Caco-2 (cell line): ENCODE measurements at regions not wholly inside any gene's neighbourhood (a gene's known extent, or its start where the extent isn't known, plus 50 kb on each side); places are given as distances from the start of the nearest gene placed in this dataset.
A peak's percentile ranks its signal among the peaks of the same experiment; 100 is the strongest.
"Not testable (repeated sequence)": the region's sequence is repeated elsewhere in the genome, so short reads cannot be mapped to it uniquely, and the experiment has no call there.

Experiments used
- BruUV-seq: library from RNA; stranded (reverse); fragments of 400-500 nt; replicated peaks from 2 replicates; lab custom pipeline; 2021; lab: Mats Ljungman, UMichigan
- CTCF ChIA-PET: fragments of 300-600 bp; sonication (Branson Sonifier 250); formaldehyde crosslinking; loops from one replicate; lab custom pipeline; 2022; ENCODE audit warnings: antibody characterized with exemption; lab: Charles Lee
- POLR2A ChIA-PET: fragments of 300-600 bp; sonication (Branson Sonifier 250); formaldehyde crosslinking; loops from one replicate; lab custom pipeline; 2022; ENCODE audit warnings: antibody characterized with exemption; lab: Charles Lee
- DNase-seq, 2 experiments: peaks; one replicate each; pipeline versions ENCODE4 v3.0.0 to v3.0.0-alpha.2; 2020 to 2022
- H3K27me3 ChIP-seq: replicated peaks from 2 replicates; pipeline ENCODE4 v1.6.0; 2011; ENCODE audit warnings: low read length; ENCODE audit not compliant: control insufficient read depth, insufficient read depth
- H3K36me3 ChIP-seq: 2 replicates; pipeline ENCODE4 v1.5.1; 2011; ENCODE audit warnings: low read length; ENCODE audit not compliant: control insufficient read depth, insufficient read depth
- H3K4me1 ChIP-seq: fragments of 250-450 bp; sonication (Bioruptor Pico); 2 replicates; pipeline ENCODE4 v1.5.1; 2020; ENCODE audit warnings: mild to moderate bottlenecking
- H3K4me3 ChIP-seq: 2 replicates; pipeline ENCODE4 v1.5.1; 2011; ENCODE audit warnings: low read depth, mild to moderate bottlenecking, control low read depth, low read length
- H3K9me3 ChIP-seq: fragments of 250-450 bp; sonication (Bioruptor Pico); 2 replicates; pipeline ENCODE4 v1.5.1; 2020; ENCODE audit warnings: mild to moderate bottlenecking, moderate library complexity
- H3K27ac Mint-ChIP-seq: one replicate; pipeline ENCODE4 v1.8.0; 2022; ENCODE audit warnings: mixed read lengths; ENCODE audit not compliant: unreplicated experiment
- H3K27me3 Mint-ChIP-seq: one replicate; pipeline ENCODE4 v1.8.0; 2022; ENCODE audit warnings: mixed read lengths; ENCODE audit not compliant: insufficient read depth, unreplicated experiment
- H3K36me3 Mint-ChIP-seq: one replicate; pipeline ENCODE4 v1.8.0; 2022; ENCODE audit warnings: mild to moderate bottlenecking, mixed read lengths; ENCODE audit not compliant: insufficient read depth, unreplicated experiment
- H3K4me1 Mint-ChIP-seq: one replicate; pipeline ENCODE4 v1.8.0; 2022; ENCODE audit warnings: low read depth, mixed read lengths; ENCODE audit not compliant: unreplicated experiment
- H3K4me3 Mint-ChIP-seq: one replicate; pipeline ENCODE4 v1.8.0; 2022; ENCODE audit warnings: mild to moderate bottlenecking, moderate library complexity, mixed read lengths; ENCODE audit not compliant: unreplicated experiment
- H3K9me3 Mint-ChIP-seq: one replicate; pipeline ENCODE4 v1.8.0; 2022; ENCODE audit warnings: mixed read lengths; ENCODE audit not compliant: unreplicated experiment
- intact Hi-C: fragments of 100-400 bp; cut with micrococcal nuclease; formaldehyde crosslinking; loops from one replicate; pipeline ENCODE4 v1.10.0; 2022; ENCODE audit not compliant: unreplicated experiment
- TF ChIP-seq, protein P1 (sequence below), 2 experiments: fragments of 200-600 bp in 1 of 2; IDR thresholded peaks; 1 replicate in 1 of 2; 2 replicates in 1 of 2; pipeline versions ENCODE4 v1.5.1 to v1.8.0; 2011 to 2022; ENCODE audit warnings: antibody characterized with exemption in 1 of 2, control low read depth in 1 of 2, inconsistent platforms in 1 of 2, low read depth in 1 of 2, low read length in 1 of 2, mild to moderate bottlenecking in 1 of 2, moderate library complexity in 1 of 2; ENCODE audit not compliant: insufficient read depth in 1 of 2, severe bottlenecking in 1 of 2, unreplicated experiment in 1 of 2

DNA sequence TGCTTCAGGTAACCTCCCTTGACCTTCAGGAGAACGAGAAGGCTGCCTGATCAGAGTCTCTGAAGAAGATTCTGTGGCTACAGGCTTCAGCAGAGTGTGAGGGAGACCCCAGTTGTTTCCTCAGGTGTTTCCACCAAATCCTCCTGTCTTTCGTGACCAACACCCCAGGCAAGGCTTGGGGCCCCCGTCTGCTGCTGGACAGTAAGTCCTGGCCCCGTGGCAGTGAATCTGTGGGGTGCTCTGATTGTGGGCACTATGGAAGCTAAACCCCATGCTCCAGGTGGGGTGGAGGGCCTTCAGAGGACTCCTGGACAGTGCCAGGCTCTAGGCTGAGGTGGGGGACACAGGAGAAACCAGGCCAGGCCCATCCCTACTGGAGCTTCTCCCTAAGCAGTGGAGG, 3083.7 kb downstream of the RPIA start:
- POLR2A ChIA-PET, H3K36me3 ChIP-seq, H3K4me3 Mint-ChIP-seq, H3K27me3 ChIP-seq, BruUV-seq, DNase-seq, H3K27me3 Mint-ChIP-seq, CTCF ChIA-PET, H3K36me3 Mint-ChIP-seq, H3K9me3 ChIP-seq, intact Hi-C loops, H3K9me3 Mint-ChIP-seq, H3K4me1 Mint-ChIP-seq, H3K4me1 ChIP-seq, H3K4me3 ChIP-seq, H3K27ac Mint-ChIP-seq: not testable (repeated sequence)

DNA sequence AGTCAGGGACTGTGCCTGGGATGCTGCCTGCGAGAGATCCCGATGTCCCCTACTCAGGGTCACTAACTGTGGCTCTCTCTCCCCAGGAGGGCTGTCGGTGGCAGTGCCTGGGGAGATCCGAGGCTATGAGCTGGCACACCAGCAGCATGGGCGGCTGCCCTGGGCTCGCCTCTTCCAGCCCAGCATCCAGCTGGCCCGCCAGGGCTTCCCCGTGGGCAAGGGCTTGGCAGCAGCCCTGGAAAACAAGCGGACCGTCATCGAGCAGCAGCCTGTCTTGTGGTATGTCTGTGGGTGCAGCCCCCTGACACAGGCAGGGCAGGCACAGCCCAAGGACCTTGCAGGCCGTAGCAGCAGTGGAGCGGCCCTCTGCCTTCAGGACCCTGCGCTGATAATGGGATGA, 3088.9 kb downstream of the RPIA start:
- H3K4me3 ChIP-seq, intact Hi-C loops, POLR2A ChIA-PET, H3K9me3 Mint-ChIP-seq, H3K36me3 Mint-ChIP-seq, BruUV-seq, H3K9me3 ChIP-seq, H3K4me3 Mint-ChIP-seq, H3K27me3 Mint-ChIP-seq, H3K4me1 Mint-ChIP-seq, H3K27me3 ChIP-seq, H3K36me3 ChIP-seq, CTCF ChIA-PET, H3K4me1 ChIP-seq, H3K27ac Mint-ChIP-seq, DNase-seq: not testable (repeated sequence)

DNA sequence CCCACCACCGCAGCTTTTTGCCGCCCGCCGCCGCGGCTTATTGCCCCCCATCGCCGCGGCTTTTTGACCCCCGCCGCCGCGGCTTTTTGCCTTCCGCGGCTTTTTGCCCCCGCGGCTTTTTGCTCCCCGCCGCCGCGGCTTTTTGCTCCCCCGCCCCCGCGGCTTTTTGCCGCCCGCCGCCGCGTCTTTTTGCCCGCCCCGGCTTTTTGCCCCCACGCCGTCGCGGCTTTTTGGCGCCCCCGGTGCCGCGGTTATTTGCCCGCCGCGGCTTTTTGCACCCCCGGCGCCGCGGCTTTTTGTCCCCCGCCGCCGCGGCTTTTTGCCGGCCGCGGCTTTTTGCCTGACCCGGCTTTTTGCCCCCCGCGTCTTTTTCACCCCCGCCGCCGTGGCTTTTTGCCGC, 3061.8 kb upstream of the TEKT4 start:
- H3K36me3 Mint-ChIP-seq, H3K27me3 ChIP-seq, BruUV-seq, H3K4me1 Mint-ChIP-seq, H3K27ac Mint-ChIP-seq, H3K36me3 ChIP-seq, intact Hi-C loops, POLR2A ChIA-PET, H3K27me3 Mint-ChIP-seq, H3K4me1 ChIP-seq, H3K9me3 Mint-ChIP-seq, H3K4me3 Mint-ChIP-seq, H3K9me3 ChIP-seq, CTCF ChIA-PET, DNase-seq: not testable (repeated sequence)
- H3K4me3 ChIP-seq: peak overlapping the region; percentile 20; the same call in 1 of the 2 replicates

- ChIA-PET CTCF (no interaction called here), POLR2A (no interaction called here)
- H3K9me3 Mint-ChIP-seq: no peaks in the 10 kb centered on the region
- H3K4me3 Mint-ChIP-seq: no peak overlapping the region
- no peak for DNase-seq
- H3K36me3 ChIP-seq: no peaks in the 10 kb centered on the region
- no peaks in the 10 kb centered on the region for H3K4me1 Mint-ChIP-seq
- peaks cover 4% of the 10 kb centered on the region for H3K27me3 Mint-ChIP-seq
- H3K4me1 ChIP-seq: no peaks in the 10 kb centered on the region
- no peak overlapping the region for H3K27ac Mint-ChIP-seq
- H3K9me3 ChIP-seq: no peaks in the 10 kb centered on the region
- H3K4me3 ChIP-seq: no peak overlapping the region
- no TSS peak for BruUV-seq
- H3K36me3 Mint-ChIP-seq: no peaks in the 10 kb centered on the region
- intact Hi-C loops: no loop called here
- H3K27me3 ChIP-seq: no peaks in the 10 kb centered on the region
- TF ChIP-seq, protein P1, sequence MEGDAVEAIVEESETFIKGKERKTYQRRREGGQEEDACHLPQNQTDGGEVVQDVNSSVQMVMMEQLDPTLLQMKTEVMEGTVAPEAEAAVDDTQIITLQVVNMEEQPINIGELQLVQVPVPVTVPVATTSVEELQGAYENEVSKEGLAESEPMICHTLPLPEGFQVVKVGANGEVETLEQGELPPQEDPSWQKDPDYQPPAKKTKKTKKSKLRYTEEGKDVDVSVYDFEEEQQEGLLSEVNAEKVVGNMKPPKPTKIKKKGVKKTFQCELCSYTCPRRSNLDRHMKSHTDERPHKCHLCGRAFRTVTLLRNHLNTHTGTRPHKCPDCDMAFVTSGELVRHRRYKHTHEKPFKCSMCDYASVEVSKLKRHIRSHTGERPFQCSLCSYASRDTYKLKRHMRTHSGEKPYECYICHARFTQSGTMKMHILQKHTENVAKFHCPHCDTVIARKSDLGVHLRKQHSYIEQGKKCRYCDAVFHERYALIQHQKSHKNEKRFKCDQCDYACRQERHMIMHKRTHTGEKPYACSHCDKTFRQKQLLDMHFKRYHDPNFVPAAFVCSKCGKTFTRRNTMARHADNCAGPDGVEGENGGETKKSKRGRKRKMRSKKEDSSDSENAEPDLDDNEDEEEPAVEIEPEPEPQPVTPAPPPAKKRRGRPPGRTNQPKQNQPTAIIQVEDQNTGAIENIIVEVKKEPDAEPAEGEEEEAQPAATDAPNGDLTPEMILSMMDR (IDR thresholded peaks at IDR 0.05; ENCODE audit: insufficient read depth in 1 of 2, low read depth in 1 of 2, low read length in 1 of 2, severe bottlenecking in 1 of 2, unreplicated experiment in 1 of 2): no peak
Observed at GRCh38 chr2:91839904-91840868, 3031.0 kb upstream of the TEKT4 start.

GRCh38 chr2:91842264-91842663, 3029.0 kb upstream of the TEKT4 start:
- H3K36me3 ChIP-seq, H3K27me3 Mint-ChIP-seq, CTCF ChIA-PET, H3K27me3 ChIP-seq, H3K36me3 Mint-ChIP-seq, intact Hi-C loops, H3K4me1 ChIP-seq, DNase-seq, H3K4me3 Mint-ChIP-seq, BruUV-seq, H3K9me3 ChIP-seq, H3K27ac Mint-ChIP-seq, POLR2A ChIA-PET, H3K4me1 Mint-ChIP-seq, H3K9me3 Mint-ChIP-seq, H3K4me3 ChIP-seq: not testable (repeated sequence)

DNA sequence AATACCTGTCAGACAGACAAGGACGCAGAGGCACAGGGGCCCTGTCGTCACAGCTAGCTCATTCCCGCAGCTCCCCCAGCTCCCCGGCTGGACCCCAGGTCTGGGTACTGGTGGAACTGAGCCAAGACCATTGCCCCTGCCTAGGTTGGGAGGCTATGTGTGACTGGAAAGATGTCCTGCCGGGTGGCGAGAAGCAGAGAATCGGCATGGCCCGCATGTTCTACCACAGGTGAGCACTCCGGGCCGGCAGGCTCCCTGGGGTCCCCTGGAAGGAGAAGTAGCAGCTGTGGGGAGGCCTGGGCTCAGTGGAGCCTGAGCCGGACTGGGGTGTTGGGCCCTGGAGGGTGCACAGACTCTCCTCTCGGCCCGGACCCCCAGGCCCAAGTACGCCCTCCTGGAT, 3028.3 kb upstream of the TEKT4 start:
- BruUV-seq, H3K9me3 ChIP-seq, H3K4me1 ChIP-seq, H3K4me3 ChIP-seq, H3K4me1 Mint-ChIP-seq, H3K27me3 ChIP-seq, H3K36me3 ChIP-seq, H3K36me3 Mint-ChIP-seq, H3K27ac Mint-ChIP-seq, CTCF ChIA-PET, intact Hi-C loops, H3K9me3 Mint-ChIP-seq, H3K4me3 Mint-ChIP-seq, DNase-seq, POLR2A ChIA-PET: not testable (repeated sequence)
- H3K27me3 Mint-ChIP-seq: peaks cover 12% of the 10 kb centered on the region
